Ovary (tissue), 7 donors: ENCODE measurements at regions not wholly inside any gene's neighbourhood (a gene's known extent, or its start where the extent isn't known, plus 50 kb on each side); places are given as distances from the start of the nearest gene placed in this dataset.

Experiments used
- DNase-seq, 5 donors: peaks; one replicate each; pipeline ENCODE4 v3.0.0-alpha.2; 2019 to 2020
- H3K27ac ChIP-seq, 2 donors: fragments of 200-600 bp; one replicate each; pipeline versions ENCODE4 v1.5.1 to v1.8.0; 2019 to 2022
- H3K27me3 ChIP-seq: fragments of 200-600 bp; one replicate; pipeline ENCODE4 v1.8.0; 2022
- H3K36me3 ChIP-seq: fragments of 200-600 bp; sonication (generic); one replicate; pipeline ENCODE4 v1.5.1; 2019
- H3K4me1 ChIP-seq: one replicate; pipeline ENCODE4 v1.8.1; 2013; ENCODE audit warnings: mild to moderate bottlenecking, moderate library complexity; ENCODE audit not compliant: insufficient read depth
- H3K4me3 ChIP-seq: fragments of 200-600 bp; sonication (generic); one replicate; pipeline ENCODE4 v1.5.1; 2017
- H3K9me3 ChIP-seq, 2 donors: fragments of 200-600 bp in 1 of 2; sonication (generic) in 1 of 2; one replicate each; pipeline versions ENCODE4 v1.5.1 to v1.8.1; 2013 to 2019; ENCODE audit warnings: mild to moderate bottlenecking in 1 of 2, moderate library complexity in 1 of 2
- EP300 ChIP-seq: sonication (generic); formaldehyde crosslinking; IDR thresholded peaks from one replicate; pipeline ENCODE4 v1.6.1; 2017; ENCODE audit warnings: antibody characterized with exemption
- POLR2A ChIP-seq: fragments of 450-650 bp; IDR thresholded peaks from one replicate; pipeline ENCODE4 v1.6.1; 2017; ENCODE audit warnings: antibody characterized with exemption, mild to moderate bottlenecking, moderate library complexity
- WGBS, 3 donors: extraction: QIAGEN DNeasy Blood & Tissue Kit in 1 of 3; methylation state at CpG; one replicate each; pipeline versions ENCODE4 v1.1.5 to v1.1.7; 2013 to 2017; 5-methylcytosine and 5-hydroxymethylcytosine counted together
- intact Hi-C, 4 donors: fragments of 100-400 bp; cut with DNase I; formaldehyde crosslinking; loops; one replicate each; pipeline versions ENCODE4 v1.11.0 to v1.15.1; 2022 to 2023
- TF ChIP-seq, protein P1 (sequence below), 3 donors: fragments of 450-650 bp in 2 of 3; fragments of 200-600 bp in 1 of 3; IDR thresholded peaks; one replicate each; pipeline versions ENCODE4 v1.5.1 to v1.8.0; 2016 to 2022; ENCODE audit warnings: antibody characterized with exemption in 3 of 3, mild to moderate bottlenecking in 1 of 3
- donor health status: DM: no; HTN: no; CAD: no; lungs with moderate emphysema.
- donor health status: DM: no; HTN: no; CAD: no.
- donor health status: Bipolar disorder and iron deficiency.
- donor health status: DM: no; HTN: no; CAD: no.
- donor health status: DM: yes; HTN: yes; CAD: no.

DNA sequence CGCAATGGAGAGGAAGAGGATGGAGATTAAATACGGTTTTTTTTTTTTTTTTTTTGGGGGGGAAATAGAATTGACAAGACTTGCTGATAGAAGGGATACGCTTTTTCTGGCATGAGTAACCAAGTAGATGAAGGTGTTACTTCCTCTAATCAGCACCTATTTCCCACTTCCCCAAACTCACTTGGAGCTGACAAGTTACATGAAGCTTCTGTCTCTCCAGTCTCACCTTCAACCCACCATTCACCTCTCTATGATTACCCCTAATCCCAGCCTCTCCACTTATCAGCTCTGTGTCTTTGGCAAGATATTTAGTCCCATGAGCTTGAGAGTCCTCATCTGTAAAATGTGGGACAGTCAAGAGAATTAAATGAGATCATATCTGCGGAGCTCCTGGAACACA, 185.9 kb upstream of the HS3ST3A1 start:
- H3K36me3 ChIP-seq = no peaks in the 10 kb centered on the region

DNA sequence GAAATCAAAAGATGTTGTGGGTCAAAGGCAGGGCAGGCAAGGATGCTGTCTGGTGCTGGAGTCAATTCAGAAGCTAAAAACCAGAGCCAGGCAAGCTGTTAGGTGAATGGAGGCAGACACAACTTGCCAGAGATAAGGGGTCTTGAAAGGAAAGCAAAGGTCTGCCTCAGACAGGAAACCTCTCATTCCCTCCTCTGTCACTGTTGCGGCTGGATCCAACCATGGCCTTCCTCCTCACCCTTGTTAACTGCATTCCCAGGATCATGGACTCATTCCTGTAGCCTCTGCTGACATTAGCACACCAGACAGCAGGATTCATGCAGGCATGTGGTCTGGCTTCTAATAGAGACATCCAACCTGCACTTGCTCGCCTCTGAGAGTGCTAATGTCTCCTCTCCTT, 186.7 kb upstream of the HS3ST3A1 start:
- Histone ChIP-seq H3K27me3 (no peaks in the 10 kb centered on the region), H3K27ac (no peak overlapping the region), H3K4me1 (peaks cover 4% of the 10 kb centered on the region), H3K9me3 (no peaks in the 10 kb centered on the region), H3K4me3 (no peak overlapping the region), H3K36me3 (no peaks in the 10 kb centered on the region)
- 10 to 22% (median 15%) methylated on average over 2 of the region's 2 CpGs for WGBS, 3 donors
- TF ChIP-seq EP300 (no peak), POLR2A (no peak)
- TF ChIP-seq, protein P1, sequence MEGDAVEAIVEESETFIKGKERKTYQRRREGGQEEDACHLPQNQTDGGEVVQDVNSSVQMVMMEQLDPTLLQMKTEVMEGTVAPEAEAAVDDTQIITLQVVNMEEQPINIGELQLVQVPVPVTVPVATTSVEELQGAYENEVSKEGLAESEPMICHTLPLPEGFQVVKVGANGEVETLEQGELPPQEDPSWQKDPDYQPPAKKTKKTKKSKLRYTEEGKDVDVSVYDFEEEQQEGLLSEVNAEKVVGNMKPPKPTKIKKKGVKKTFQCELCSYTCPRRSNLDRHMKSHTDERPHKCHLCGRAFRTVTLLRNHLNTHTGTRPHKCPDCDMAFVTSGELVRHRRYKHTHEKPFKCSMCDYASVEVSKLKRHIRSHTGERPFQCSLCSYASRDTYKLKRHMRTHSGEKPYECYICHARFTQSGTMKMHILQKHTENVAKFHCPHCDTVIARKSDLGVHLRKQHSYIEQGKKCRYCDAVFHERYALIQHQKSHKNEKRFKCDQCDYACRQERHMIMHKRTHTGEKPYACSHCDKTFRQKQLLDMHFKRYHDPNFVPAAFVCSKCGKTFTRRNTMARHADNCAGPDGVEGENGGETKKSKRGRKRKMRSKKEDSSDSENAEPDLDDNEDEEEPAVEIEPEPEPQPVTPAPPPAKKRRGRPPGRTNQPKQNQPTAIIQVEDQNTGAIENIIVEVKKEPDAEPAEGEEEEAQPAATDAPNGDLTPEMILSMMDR (IDR thresholded peaks at IDR 0.05) = no peak
- intact Hi-C loops = no loop called here
- DNase-seq = no peak

More for the DNA sequence above, 185.9 kb upstream of the HS3ST3A1 start:
- intact Hi-C loops = no loop called here
- H3K4me3 ChIP-seq = no peak overlapping the region
- H3K9me3 ChIP-seq = no peaks in the 10 kb centered on the region
- DNase-seq = no peak
- H3K27me3 ChIP-seq = no peaks in the 10 kb centered on the region
- peaks cover 4% of the 10 kb centered on the region for H3K4me1 ChIP-seq
- H3K27ac ChIP-seq = no peak overlapping the region
- 75 to 85% (median 84%) methylated on average over 4 of the region's 4 CpGs for WGBS, 3 donors
- TF ChIP-seq EP300 = no peak

DNA sequence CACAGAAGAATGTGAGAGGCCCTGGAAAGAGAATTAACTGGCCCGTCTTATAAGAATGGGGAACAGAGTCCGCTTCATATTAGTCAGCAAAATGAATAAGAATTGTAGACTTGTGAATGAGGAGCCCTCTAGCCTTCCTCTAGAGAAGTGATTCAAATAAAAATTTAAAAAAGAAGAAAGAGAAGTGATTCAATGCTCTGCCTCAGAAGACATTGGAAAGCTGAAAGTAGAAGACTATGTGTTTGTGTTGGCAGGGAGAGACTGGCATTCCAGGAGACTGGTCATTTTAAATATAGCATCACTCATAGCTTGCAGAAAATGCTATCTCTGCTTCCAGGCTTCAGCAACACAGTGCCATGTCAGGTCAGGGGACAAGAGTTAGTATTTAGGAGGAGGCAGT, 190.6 kb upstream of the HS3ST3A1 start:
- intact Hi-C loops = no loop called here
- H3K27ac ChIP-seq = no peak overlapping the region
- peaks cover 1% of the 10 kb centered on the region for H3K4me1 ChIP-seq
- no peaks in the 10 kb centered on the region for H3K27me3 ChIP-seq
- no peak overlapping the region for H3K4me3 ChIP-seq
- WGBS, 3 donors = 62 to 68% (median 65%) methylated on average over 2 of the region's 2 CpGs
- TF ChIP-seq, protein P1 (IDR thresholded peaks at IDR 0.05) = no peak
- H3K9me3 ChIP-seq = no peaks in the 10 kb centered on the region
- DNase-seq = no peak
- no peaks in the 10 kb centered on the region for H3K36me3 ChIP-seq

DNA sequence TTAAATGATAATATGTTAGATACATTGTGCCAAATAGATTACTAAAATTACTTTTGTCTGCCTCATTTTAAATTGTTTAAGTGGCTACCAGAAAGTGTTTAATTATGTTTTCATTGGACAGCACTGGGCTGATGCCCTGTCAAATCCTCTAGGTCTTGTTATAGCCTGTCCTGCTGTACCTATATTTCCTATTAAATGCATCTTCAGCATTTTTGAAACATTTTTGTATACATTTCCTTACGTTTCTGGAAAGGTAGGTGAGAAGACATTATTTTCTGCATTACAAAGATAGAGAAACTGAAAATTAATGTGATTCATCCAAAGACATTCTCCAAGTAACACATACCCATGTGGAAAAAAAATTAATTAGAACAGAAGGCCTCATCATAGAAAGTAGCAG, 192.2 kb upstream of the HS3ST3A1 start:
- no peak for TF ChIP-seq EP300
- TF ChIP-seq POLR2A = no peak
- TF ChIP-seq, protein P1 (IDR thresholded peaks at IDR 0.05) = no peak
- H3K27me3 ChIP-seq = no peaks in the 10 kb centered on the region
- DNase-seq = no peak
- no peak overlapping the region for H3K4me3 ChIP-seq
- no peaks in the 10 kb centered on the region for H3K36me3 ChIP-seq
- no peaks in the 10 kb centered on the region for H3K9me3 ChIP-seq
- 86 to 90% (median 90%) methylated on average over 1 of the region's 1 CpG for WGBS, 3 donors
- H3K4me1 ChIP-seq = no peaks in the 10 kb centered on the region
- no peak overlapping the region for H3K27ac ChIP-seq
- intact Hi-C loops = no loop called here

DNA sequence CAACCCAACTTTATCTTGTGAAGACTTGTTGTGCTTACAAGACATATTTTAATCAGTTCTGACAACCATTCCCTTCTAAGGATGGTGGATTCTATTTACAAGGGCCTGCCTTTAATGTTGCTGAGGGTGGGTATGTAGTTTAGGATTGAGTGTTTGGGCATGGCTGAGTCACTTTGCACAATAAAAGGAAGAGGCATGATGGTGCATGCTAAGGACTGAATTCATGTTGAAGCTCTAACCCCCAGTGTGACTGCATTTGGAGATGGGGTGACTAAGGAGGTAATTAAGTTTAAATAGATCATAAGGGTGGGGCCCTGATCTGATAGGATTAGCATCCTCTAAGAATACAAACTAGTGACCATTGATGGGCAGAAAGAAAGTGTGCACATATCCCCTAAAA, 196.1 kb upstream of the HS3ST3A1 start:
- H3K27ac ChIP-seq = no peak overlapping the region
- intact Hi-C loops = no loop called here
- H3K4me1 ChIP-seq = no peaks in the 10 kb centered on the region
- no peak overlapping the region for H3K4me3 ChIP-seq
- no peaks in the 10 kb centered on the region for H3K9me3 ChIP-seq
- no peak for DNase-seq
- no peaks in the 10 kb centered on the region for H3K27me3 ChIP-seq
- TF ChIP-seq, protein P1 (IDR thresholded peaks at IDR 0.05) = no peak
- TF ChIP-seq EP300 (no peak), POLR2A (no peak)
- no peaks in the 10 kb centered on the region for H3K36me3 ChIP-seq
